ENCODE measurements at regions not wholly inside any gene's neighbourhood (a gene's known extent, or its start where the extent isn't known, plus 50 kb on each side); places are given as distances from the start of the nearest gene placed in this dataset.

DNA sequence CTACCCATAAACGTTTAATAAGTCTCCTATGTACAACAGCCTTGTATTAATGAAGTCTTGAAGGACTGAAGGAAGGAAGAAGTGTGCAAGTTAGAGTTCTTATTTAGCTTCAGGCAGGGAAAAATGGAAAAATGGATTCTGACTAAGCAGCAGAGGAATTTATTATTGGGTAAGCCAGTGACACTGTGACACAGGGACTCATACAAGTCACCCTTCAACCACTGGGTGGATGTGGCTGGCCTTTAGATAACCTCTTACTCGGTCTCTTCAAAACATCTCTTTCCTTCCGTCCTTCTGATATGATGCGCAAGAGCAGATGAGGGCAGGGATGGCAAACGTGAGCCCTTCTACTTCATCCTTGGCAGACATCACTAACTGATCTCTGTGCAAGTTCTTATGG is 145.6 kb downstream of the DHX35 start:
- no peak for DNase-seq
- in situ Hi-C loops (cut with HindIII; ENCODE audit: low pct_ligation_motif_present, low pct_unique_long_range_greater_than_20kb, low sequenced_read_pairs) = no loop called here

DNA sequence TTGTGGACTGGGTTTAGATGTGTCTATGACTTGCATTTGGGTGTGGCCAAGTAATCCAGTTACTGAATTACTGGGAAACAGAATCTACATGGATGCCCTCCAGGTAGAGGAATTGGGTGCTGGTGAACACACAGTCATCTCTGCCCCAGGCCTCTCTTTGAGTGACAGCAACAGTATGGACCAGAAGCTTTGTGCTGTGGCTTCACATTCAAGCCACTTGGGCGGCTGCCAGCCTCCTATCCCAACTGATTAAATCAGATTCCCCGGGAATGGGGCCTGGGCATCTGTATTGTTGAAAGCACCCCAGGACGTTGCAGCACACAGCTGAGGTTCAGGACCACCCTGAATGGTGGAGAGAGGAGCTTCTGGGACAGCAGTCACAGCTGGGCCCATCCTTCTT is 144.6 kb downstream of the DHX35 start:
- in situ Hi-C loops (cut with HindIII; ENCODE audit: low pct_ligation_motif_present, low pct_unique_long_range_greater_than_20kb, low sequenced_read_pairs) = no loop called here
- DNase-seq = no peak

GRCh38 chr20:39105551-39105950 is 143.4 kb downstream of the DHX35 start:
- in situ Hi-C loops (cut with HindIII; ENCODE audit: low pct_ligation_motif_present, low pct_unique_long_range_greater_than_20kb, low sequenced_read_pairs) = no loop called here
- DNase-seq = no peak

DNA sequence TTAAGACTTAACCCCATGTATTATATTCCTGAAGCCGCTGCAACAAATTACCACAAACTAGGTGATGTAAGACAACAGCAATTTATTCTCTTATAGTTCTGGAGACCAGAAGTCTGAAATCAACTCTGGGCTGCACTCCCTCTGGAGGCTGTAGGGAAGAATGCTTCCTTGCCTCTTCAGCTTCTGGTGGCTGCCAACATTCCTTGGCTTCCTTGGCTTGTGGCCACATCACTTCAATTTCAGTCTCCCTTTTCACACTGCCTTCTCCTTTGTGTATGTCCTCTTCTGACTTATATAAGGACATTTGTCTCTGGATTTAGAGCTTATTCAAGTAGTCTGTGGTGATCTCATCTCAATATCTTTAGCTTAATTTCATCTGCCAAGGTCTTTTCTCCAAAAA is 141.6 kb downstream of the DHX35 start:
- in situ Hi-C loops (cut with HindIII; ENCODE audit: low pct_ligation_motif_present, low pct_unique_long_range_greater_than_20kb, low sequenced_read_pairs) = no loop called here
- no peak for DNase-seq

DNA sequence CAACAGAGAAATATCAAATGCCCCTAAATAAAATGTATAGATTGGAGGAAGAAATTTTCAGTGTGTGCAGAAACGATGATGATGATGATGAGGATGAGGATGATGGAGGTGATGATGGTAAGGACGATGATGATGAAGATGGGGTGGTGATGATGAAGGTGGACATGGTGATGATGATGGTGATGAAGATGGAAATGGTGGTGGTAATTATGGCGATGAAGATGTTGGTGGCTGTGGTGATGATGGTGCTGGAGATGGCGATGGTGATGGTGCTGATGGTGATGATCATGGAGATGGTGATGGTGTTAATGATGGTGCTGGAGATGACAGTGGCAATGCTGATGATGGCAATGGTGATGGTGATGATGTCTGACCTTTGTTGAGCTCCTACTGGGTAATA is 141.2 kb downstream of the DHX35 start:
- no peak for DNase-seq
- in situ Hi-C loops (cut with HindIII; ENCODE audit: low pct_ligation_motif_present, low pct_unique_long_range_greater_than_20kb, low sequenced_read_pairs) = no loop called here

- in situ Hi-C loops (cut with HindIII; ENCODE audit: low pct_ligation_motif_present, low pct_unique_long_range_greater_than_20kb, low sequenced_read_pairs) = no loop called here
- DNase-seq = no peak
Observed at GRCh38 chr20:39101895-39102294, 139.8 kb downstream of the DHX35 start.

GRCh38 chr20:39100691-39101090 is 138.5 kb downstream of the DHX35 start:
- DNase-seq = no peak
- in situ Hi-C loops (cut with HindIII; ENCODE audit: low pct_ligation_motif_present, low pct_unique_long_range_greater_than_20kb, low sequenced_read_pairs) = no loop called here

- in situ Hi-C loops (cut with HindIII; ENCODE audit: low pct_ligation_motif_present, low pct_unique_long_range_greater_than_20kb, low sequenced_read_pairs) = no loop called here
- DNase-seq = no peak
Observed at GRCh38 chr20:39097889-39098288, 135.7 kb downstream of the DHX35 start.

- in situ Hi-C loops (cut with HindIII; ENCODE audit: low pct_ligation_motif_present, low pct_unique_long_range_greater_than_20kb, low sequenced_read_pairs) = no loop called here
Observed at GRCh38 chr20:39095870-39096269, 133.7 kb downstream of the DHX35 start.

DNA sequence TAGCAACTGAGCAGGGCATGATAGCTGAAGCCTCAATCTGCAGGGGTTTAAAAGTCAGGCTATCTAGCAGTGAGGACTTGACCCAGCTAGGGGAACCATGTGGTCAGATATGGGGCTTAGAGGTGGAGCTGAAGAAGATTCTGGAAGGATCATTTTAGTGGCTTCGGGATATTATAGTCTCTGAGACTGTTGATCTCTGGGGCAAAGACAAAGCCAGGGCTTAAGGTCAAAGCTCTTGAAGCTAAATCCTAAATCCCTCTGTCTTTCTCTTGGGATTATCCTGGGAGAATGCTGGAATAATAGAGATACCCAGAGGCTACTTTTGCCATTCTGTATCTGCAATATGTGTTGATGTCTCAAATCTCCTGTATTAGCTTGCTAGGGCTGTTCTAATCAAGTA is 132.2 kb downstream of the DHX35 start:
- no peak for DNase-seq
- in situ Hi-C loops (cut with HindIII; ENCODE audit: low pct_ligation_motif_present, low pct_unique_long_range_greater_than_20kb, low sequenced_read_pairs) = no loop called here

More at GRCh38 chr20:39095870-39096269, 133.7 kb downstream of the DHX35 start:
- DNase-seq = no peak

GRCh38 chr20:39092733-39093410 is 130.7 kb downstream of the DHX35 start:
- in situ Hi-C loops (cut with HindIII; ENCODE audit: low pct_ligation_motif_present, low pct_unique_long_range_greater_than_20kb, low sequenced_read_pairs) = no loop called here
- DNase-seq = no peak

- in situ Hi-C loops (cut with HindIII; ENCODE audit: low pct_ligation_motif_present, low pct_unique_long_range_greater_than_20kb, low sequenced_read_pairs) = no loop called here
- DNase-seq = no peak
Observed at GRCh38 chr20:39090906-39091305, 128.8 kb downstream of the DHX35 start.

- in situ Hi-C loops (cut with HindIII; ENCODE audit: low pct_ligation_motif_present, low pct_unique_long_range_greater_than_20kb, low sequenced_read_pairs) = no loop called here
- DNase-seq = no peak
Observed at GRCh38 chr20:39089797-39090196, 127.7 kb downstream of the DHX35 start.
